ENCODE measurements at regions not wholly inside any gene's neighbourhood (a gene's known extent, or its start where the extent isn't known, plus 50 kb on each side); places are given as distances from the start of the nearest gene placed in this dataset.
"Not testable (repeated sequence)": the region's sequence is repeated elsewhere in the genome, so short reads cannot be mapped to it uniquely, and the experiment has no call there.

DNA sequence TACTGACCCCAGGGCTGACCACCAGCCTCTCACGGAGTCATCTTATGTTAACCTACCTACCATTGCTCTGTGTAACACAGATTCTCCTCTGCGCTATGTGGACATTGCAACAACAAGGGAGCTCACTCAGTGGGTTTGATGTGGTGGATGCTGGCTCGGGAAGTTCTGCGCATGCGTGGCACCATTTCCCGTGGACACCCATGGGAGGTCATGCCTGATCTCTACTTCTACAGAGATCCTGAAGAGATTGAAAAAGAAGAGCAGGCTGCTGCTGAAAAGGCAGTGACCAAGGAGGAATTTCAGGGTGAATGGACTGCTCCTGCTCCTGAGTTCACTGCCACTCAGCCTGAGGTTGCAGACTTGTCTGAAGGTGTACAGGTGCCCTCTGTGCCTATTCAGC, 102.4 kb upstream of the DUSP21 start:
- TF ChIP-seq, protein P1, sequence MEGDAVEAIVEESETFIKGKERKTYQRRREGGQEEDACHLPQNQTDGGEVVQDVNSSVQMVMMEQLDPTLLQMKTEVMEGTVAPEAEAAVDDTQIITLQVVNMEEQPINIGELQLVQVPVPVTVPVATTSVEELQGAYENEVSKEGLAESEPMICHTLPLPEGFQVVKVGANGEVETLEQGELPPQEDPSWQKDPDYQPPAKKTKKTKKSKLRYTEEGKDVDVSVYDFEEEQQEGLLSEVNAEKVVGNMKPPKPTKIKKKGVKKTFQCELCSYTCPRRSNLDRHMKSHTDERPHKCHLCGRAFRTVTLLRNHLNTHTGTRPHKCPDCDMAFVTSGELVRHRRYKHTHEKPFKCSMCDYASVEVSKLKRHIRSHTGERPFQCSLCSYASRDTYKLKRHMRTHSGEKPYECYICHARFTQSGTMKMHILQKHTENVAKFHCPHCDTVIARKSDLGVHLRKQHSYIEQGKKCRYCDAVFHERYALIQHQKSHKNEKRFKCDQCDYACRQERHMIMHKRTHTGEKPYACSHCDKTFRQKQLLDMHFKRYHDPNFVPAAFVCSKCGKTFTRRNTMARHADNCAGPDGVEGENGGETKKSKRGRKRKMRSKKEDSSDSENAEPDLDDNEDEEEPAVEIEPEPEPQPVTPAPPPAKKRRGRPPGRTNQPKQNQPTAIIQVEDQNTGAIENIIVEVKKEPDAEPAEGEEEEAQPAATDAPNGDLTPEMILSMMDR (conservative IDR thresholded peaks at IDR 0.05 in 1 of 2, IDR thresholded peaks at IDR 0.05 in 1 of 2; ENCODE audit: low read depth in 1 of 2, low read length in 2 of 2), result not testable (repeated sequence)
- TF ChIP-seq EZH2 (IDR thresholded peaks at IDR 0.05; ENCODE audit: low read length, missing control alignments), result not testable (repeated sequence)

All from fibroblast of lung (primary cell).